ENCODE measurements at regions not wholly inside any gene's neighbourhood (a gene's known extent, or its start where the extent isn't known, plus 50 kb on each side); places are given as distances from the start of the nearest gene placed in this dataset.

GRCh38 chr6:140567466-140567865, 1193.0 kb upstream of the CITED2 start:
- TF ChIP-seq CTCF (IDR thresholded peaks at IDR 0.05; ENCODE audit: poor library complexity) (no peak), EZH2phosphoT487 (IDR thresholded peaks at IDR 0.05; ENCODE audit: low read depth, severe bottlenecking, unreplicated experiment) (no peak), EZH2 (IDR thresholded peaks at IDR 0.05; ENCODE audit: borderline replicate concordance) (no peak)

Measured in hepatocyte (in vitro differentiated cells).